Fibroblast of lung (primary cell): ENCODE measurements at regions not wholly inside any gene's neighbourhood (a gene's known extent, or its start where the extent isn't known, plus 50 kb on each side); places are given as distances from the start of the nearest gene placed in this dataset.

Experiments
- DNase-seq, 2 donors: peaks; one replicate each; pipeline versions ENCODE4 v3.0.0 to v3.0.0-alpha.2; 2010; ENCODE audit warnings: low read depth in 2 of 2
- H2AFZ ChIP-seq: 2 replicates; pipeline ENCODE4 v1.5.1; 2012; ENCODE audit warnings: low read length, control low read depth, inconsistent platforms
- H3K27ac ChIP-seq: 2 replicates; pipeline ENCODE4 v1.5.1; 2011; ENCODE audit warnings: low read length, control low read depth; ENCODE audit not compliant: insufficient read depth
- H3K27me3 ChIP-seq: 2 replicates; pipeline ENCODE4 v1.5.1; 2011; ENCODE audit warnings: mild to moderate bottlenecking, low read length; ENCODE audit not compliant: control insufficient read depth, insufficient read depth
- H3K36me3 ChIP-seq: 2 replicates; pipeline ENCODE4 v1.5.1; 2011; ENCODE audit warnings: low read length; ENCODE audit not compliant: control insufficient read depth, insufficient read depth
- H3K4me1 ChIP-seq: 2 replicates; pipeline ENCODE4 v1.5.1; 2011; ENCODE audit warnings: low read length; ENCODE audit not compliant: control insufficient read depth, insufficient read depth; ENCODE audit errors: extremely low read depth
- H3K4me2 ChIP-seq: 2 replicates; pipeline ENCODE4 v1.5.1; 2011; ENCODE audit warnings: low read length, control low read depth; ENCODE audit not compliant: insufficient read depth; ENCODE audit errors: extremely low read depth
- H3K4me3 ChIP-seq, 4 experiments: fragments of 200-600 bp in 1 of 4; sonication (generic) in 1 of 4; replicated peaks in 1 of 4; 2 replicates each; pipeline ENCODE4 v1.5.1; 2011 to 2016; ENCODE audit warnings: low read length in 4 of 4, low read depth in 3 of 4, mild to moderate bottlenecking in 3 of 4, control low read depth in 2 of 4, inconsistent platforms in 1 of 4, mixed read lengths in 1 of 4; ENCODE audit not compliant: insufficient read depth in 1 of 4; ENCODE audit errors: control extremely low read depth in 1 of 4
- H3K79me2 ChIP-seq: 2 replicates; pipeline ENCODE4 v1.5.1; 2012; ENCODE audit warnings: mild to moderate bottlenecking, low read length, inconsistent platforms; ENCODE audit not compliant: control insufficient read depth, insufficient read depth
- H3K9ac ChIP-seq: 2 replicates; pipeline ENCODE4 v1.5.1; 2011; ENCODE audit warnings: mild to moderate bottlenecking, low read length, control low read depth; ENCODE audit not compliant: insufficient read depth
- H3K9me3 ChIP-seq: 2 replicates; pipeline ENCODE4 v1.5.1; 2012; ENCODE audit warnings: low read depth, low read length; ENCODE audit not compliant: control insufficient read depth, insufficient read depth
- H4K20me1 ChIP-seq: 2 replicates; pipeline ENCODE4 v1.5.1; 2011; ENCODE audit warnings: low read length; ENCODE audit not compliant: control insufficient read depth, insufficient read depth; ENCODE audit errors: extremely low read depth
- EZH2 ChIP-seq: IDR thresholded peaks from 2 replicates; pipeline ENCODE4 v1.5.1; 2012; ENCODE audit warnings: low read length, control low read depth, mild to moderate bottlenecking; ENCODE audit errors: missing control alignments
- TF ChIP-seq, protein P1 (sequence below), 2 donors: IDR thresholded peaks in 1 of 2; conservative IDR thresholded peaks in 1 of 2; 1 replicate in 1 of 2; 2 replicates in 1 of 2; pipeline ENCODE4 v1.5.1; 2011 to 2012; ENCODE audit warnings: low read length in 2 of 2, control low read depth in 1 of 2, inconsistent platforms in 1 of 2, low read depth in 1 of 2, mild to moderate bottlenecking in 1 of 2

DNA sequence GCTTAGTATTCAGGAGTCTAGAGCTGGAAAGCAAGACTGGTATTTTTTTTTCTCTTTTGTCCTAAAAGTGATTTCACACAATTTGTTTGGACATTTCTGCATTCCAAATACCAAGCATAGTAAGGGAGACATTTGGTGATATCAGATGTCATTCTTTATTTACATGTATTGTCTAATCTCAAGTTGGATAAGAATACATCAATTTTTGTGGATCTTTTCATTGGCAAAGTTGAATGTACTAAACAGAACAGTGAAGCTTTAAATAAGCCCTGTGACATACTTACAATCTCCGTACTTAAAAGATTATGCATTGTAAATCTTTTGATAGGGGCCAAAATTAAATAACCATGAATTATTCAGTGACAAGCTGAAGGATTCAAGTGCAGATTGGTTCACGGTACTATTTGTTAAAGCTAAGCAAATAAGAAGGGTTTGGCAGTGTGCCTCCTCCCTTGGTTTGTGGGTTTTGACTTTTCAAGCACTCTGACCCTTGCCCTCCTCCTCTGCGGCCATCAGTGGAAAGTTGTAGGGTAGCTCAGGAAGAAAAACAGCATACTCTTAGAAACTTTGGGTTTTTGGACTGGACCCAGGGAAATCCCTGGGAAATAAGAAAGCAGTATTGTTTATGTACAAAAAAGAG, 663.7 kb downstream of the ADGRL2 start:
- H3K9me3 ChIP-seq = no peaks in the 10 kb centered on the region
- H3K4me3 ChIP-seq = no peak overlapping the region
- H3K4me1 ChIP-seq = no peaks in the 10 kb centered on the region
- no peaks in the 10 kb centered on the region for H3K79me2 ChIP-seq
- H3K9ac ChIP-seq = no peak overlapping the region
- no peak overlapping the region for H2AFZ ChIP-seq
- H3K36me3 ChIP-seq = no peaks in the 10 kb centered on the region
- TF ChIP-seq, protein P1, sequence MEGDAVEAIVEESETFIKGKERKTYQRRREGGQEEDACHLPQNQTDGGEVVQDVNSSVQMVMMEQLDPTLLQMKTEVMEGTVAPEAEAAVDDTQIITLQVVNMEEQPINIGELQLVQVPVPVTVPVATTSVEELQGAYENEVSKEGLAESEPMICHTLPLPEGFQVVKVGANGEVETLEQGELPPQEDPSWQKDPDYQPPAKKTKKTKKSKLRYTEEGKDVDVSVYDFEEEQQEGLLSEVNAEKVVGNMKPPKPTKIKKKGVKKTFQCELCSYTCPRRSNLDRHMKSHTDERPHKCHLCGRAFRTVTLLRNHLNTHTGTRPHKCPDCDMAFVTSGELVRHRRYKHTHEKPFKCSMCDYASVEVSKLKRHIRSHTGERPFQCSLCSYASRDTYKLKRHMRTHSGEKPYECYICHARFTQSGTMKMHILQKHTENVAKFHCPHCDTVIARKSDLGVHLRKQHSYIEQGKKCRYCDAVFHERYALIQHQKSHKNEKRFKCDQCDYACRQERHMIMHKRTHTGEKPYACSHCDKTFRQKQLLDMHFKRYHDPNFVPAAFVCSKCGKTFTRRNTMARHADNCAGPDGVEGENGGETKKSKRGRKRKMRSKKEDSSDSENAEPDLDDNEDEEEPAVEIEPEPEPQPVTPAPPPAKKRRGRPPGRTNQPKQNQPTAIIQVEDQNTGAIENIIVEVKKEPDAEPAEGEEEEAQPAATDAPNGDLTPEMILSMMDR (conservative IDR thresholded peaks at IDR 0.05 in 1 of 2, IDR thresholded peaks at IDR 0.05 in 1 of 2; ENCODE audit: low read depth in 1 of 2, low read length in 2 of 2) = no peak
- no peak for TF ChIP-seq EZH2
- H3K27me3 ChIP-seq = no peaks in the 10 kb centered on the region
- DNase-seq = peak; percentile 62 to 97
- H3K4me2 ChIP-seq = no peak overlapping the region
- no peak overlapping the region for H3K27ac ChIP-seq
- no peaks in the 10 kb centered on the region for H4K20me1 ChIP-seq

DNA sequence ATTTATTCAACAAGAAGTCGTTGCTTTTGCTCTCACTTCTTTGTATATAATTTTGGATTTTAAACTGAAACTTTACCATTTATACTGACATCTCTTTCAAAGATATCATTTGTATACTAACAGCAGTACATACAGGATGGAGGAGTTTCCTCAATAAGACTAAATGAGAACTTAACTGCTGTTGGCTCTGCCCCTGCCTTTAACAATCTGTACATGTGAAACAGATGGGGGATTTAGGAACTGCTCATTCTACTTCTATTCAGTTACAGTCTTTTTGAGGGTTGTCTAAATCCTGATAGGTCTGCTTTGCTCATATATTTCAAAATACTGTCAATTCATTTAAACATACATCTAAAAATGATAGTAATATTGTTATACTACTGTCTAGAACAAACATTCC, 663.2 kb downstream of the ADGRL2 start:
- Histone ChIP-seq H2AFZ (no peak overlapping the region), H4K20me1 (no peaks in the 10 kb centered on the region), H3K27ac (no peak overlapping the region), H3K4me3 (no peak overlapping the region), H3K4me1 (no peaks in the 10 kb centered on the region), H3K9me3 (no peaks in the 10 kb centered on the region), H3K9ac (no peak overlapping the region), H3K27me3 (no peaks in the 10 kb centered on the region), H3K79me2 (no peaks in the 10 kb centered on the region), H3K4me2 (no peak overlapping the region), H3K36me3 (no peaks in the 10 kb centered on the region)
- peak in 1 of 2 donors; percentile 40 for DNase-seq
- no peak for TF ChIP-seq EZH2
- TF ChIP-seq, protein P1 (conservative IDR thresholded peaks at IDR 0.05 in 1 of 2, IDR thresholded peaks at IDR 0.05 in 1 of 2; ENCODE audit: low read depth in 1 of 2, low read length in 2 of 2) = no peak

DNA sequence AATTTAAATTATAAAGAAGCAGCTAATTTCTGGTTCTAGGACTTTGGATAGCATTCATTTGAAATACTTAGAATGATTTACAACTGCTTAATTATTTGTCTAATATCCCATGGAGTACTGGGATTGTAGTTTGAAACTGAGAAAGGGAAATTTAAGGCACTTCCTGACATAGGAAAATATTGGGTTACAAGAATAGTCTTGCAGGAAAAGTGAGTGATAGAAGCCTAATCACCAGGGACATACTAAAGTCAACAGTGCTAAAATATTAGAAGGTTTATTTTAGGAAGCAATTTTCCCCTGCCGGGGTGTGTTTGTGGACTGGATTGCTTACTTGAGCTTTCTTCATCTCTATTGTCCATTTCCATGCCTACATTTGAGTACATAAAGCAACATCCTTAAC, 661.6 kb downstream of the ADGRL2 start:
- Histone ChIP-seq H3K27ac (no peak overlapping the region), H3K4me2 (no peak overlapping the region), H3K9me3 (no peaks in the 10 kb centered on the region), H2AFZ (no peak overlapping the region), H4K20me1 (no peaks in the 10 kb centered on the region), H3K27me3 (no peaks in the 10 kb centered on the region), H3K4me3 (no peak overlapping the region), H3K36me3 (no peaks in the 10 kb centered on the region), H3K4me1 (no peaks in the 10 kb centered on the region), H3K79me2 (no peaks in the 10 kb centered on the region), H3K9ac (no peak overlapping the region)
- TF ChIP-seq, protein P1 (conservative IDR thresholded peaks at IDR 0.05 in 1 of 2, IDR thresholded peaks at IDR 0.05 in 1 of 2; ENCODE audit: low read depth in 1 of 2, low read length in 2 of 2) = no peak
- TF ChIP-seq EZH2 = no peak
- DNase-seq = no peak
